HAP-1 (cell line): ENCODE measurements at regions not wholly inside any gene's neighbourhood (a gene's known extent, or its start where the extent isn't known, plus 50 kb on each side); places are given as distances from the start of the nearest gene placed in this dataset.

ENCODE experiments used
- DNase-seq, 2 experiments: peaks; one replicate each; pipeline ENCODE4 v3.0.0-alpha.2; 2016 to 2020; ENCODE audit warnings: low spot score in 2 of 2
- H3K27me3 ChIP-seq: fragments of 250-450 bp; sonication (Bioruptor Pico); 2 replicates; pipeline ENCODE4 v1.5.1; 2020; ENCODE audit warnings: low read depth, mild to moderate bottlenecking, moderate library complexity
- H3K36me3 ChIP-seq: fragments of 250-450 bp; sonication (Bioruptor Pico); replicated peaks from 2 replicates; pipeline ENCODE4 v1.5.1; 2020; ENCODE audit warnings: mild to moderate bottlenecking
- H3K4me1 ChIP-seq: fragments of 250-450 bp; sonication (Bioruptor Pico); 2 replicates; pipeline ENCODE4 v1.5.1; 2020; ENCODE audit warnings: mild to moderate bottlenecking
- H3K4me3 ChIP-seq: fragments of 250-450 bp; sonication (Bioruptor Pico); 2 replicates; pipeline ENCODE4 v1.5.1; 2020; ENCODE audit warnings: mild to moderate bottlenecking, moderate library complexity
- H3K9me3 ChIP-seq: fragments of 250-450 bp; sonication (Bioruptor Pico); 2 replicates; pipeline ENCODE4 v1.5.1; 2020; ENCODE audit warnings: mild to moderate bottlenecking, moderate library complexity
- in situ Hi-C: fragments of 300-500 bp; cut with MboI; formaldehyde crosslinking; loops from 3 replicates; pipeline ENCODE4 v1.14.3; 2020; ENCODE audit warnings: low sequenced_read_pairs, inconsistent platforms, mixed read lengths

GRCh38 chr10:3499120-3499519 lies 285.9 kb downstream of the KLF6 start:
- Histone ChIP-seq H3K36me3 (no peaks in the 10 kb centered on the region), H3K9me3 (no peaks in the 10 kb centered on the region), H3K4me1 (no peaks in the 10 kb centered on the region), H3K4me3 (no peak overlapping the region), H3K27me3 (no peaks in the 10 kb centered on the region)
- in situ Hi-C loops: no loop called here
- DNase-seq: no peak

DNA sequence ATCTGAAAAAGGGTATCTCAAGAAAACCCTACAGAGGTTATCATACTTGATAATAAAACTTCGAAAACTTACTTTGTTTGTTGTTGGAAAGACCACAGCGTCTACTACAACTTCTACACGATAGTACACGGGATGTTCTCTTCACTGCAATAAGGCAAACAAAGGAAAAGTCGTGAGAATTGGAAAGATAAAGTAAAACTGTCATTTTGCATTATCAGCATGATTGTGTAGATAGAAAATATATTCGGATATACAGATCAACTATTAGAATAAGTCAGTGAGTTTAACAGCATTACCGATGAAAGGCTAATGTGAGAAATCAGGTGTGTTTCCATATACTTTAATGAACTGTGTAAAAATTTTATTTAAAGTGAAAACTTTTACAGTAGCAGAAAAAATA lies 287.4 kb downstream of the KLF6 start:
- no peak overlapping the region for H3K4me3 ChIP-seq
- H3K27me3 ChIP-seq: no peaks in the 10 kb centered on the region
- H3K4me1 ChIP-seq: no peaks in the 10 kb centered on the region
- in situ Hi-C loops: no loop called here
- no peaks in the 10 kb centered on the region for H3K36me3 ChIP-seq
- DNase-seq: no peak
- no peaks in the 10 kb centered on the region for H3K9me3 ChIP-seq

DNA sequence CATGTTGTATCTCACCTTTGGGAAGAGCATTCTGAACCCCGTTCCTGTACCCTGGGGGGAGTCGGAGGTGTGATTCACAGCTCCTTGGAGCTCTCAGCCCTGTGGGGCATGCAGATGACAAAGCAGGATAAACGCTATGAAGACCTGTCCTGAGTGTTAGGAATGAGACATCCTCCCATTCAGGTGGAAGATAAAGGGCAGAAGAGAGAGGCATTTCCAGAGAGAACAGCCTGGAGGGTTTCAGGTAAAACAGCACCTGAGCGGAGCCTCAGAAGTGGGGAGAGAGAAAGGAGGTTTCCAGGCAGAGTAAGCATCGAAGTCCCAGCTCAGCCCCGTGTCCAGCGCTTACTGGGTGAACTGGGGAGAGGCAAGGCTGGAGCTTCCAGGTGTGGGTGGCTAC lies 288.9 kb downstream of the KLF6 start:
- Histone ChIP-seq H3K36me3 (no peaks in the 10 kb centered on the region), H3K27me3 (no peaks in the 10 kb centered on the region), H3K9me3 (no peaks in the 10 kb centered on the region), H3K4me1 (no peaks in the 10 kb centered on the region), H3K4me3 (no peak overlapping the region)
- no peak for DNase-seq
- in situ Hi-C loops: no loop called here

DNA sequence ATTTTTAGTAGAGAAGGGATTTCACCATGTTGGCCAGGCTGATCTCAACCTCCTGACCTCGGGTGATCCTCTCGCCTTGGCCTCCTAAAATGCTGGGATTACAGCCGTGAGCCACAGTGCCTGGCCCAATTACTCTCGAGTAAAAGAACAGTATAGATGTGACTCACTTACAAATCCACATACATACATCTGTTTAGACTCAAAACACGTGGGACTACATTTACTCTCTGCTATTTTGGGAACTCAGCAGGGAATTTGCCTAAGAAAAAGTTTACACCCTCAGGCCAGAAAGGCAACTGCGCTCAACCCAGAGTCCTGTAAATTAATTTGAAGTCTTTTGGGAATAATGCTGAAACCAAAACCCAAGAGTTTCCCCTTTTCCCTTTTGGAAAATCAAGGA lies 289.7 kb downstream of the KLF6 start:
- Histone ChIP-seq H3K4me3 (no peak overlapping the region), H3K27me3 (no peaks in the 10 kb centered on the region), H3K4me1 (no peaks in the 10 kb centered on the region), H3K36me3 (no peaks in the 10 kb centered on the region), H3K9me3 (no peaks in the 10 kb centered on the region)
- no peak for DNase-seq
- in situ Hi-C loops: no loop called here

- Histone ChIP-seq H3K36me3 (no peaks in the 10 kb centered on the region), H3K4me3 (no peak overlapping the region), H3K9me3 (no peaks in the 10 kb centered on the region), H3K27me3 (no peaks in the 10 kb centered on the region), H3K4me1 (no peaks in the 10 kb centered on the region)
- no peak for DNase-seq
- in situ Hi-C loops: no loop called here
These were observed 290.2 kb downstream of the KLF6 start for GRCh38 chr10:3494838-3495230.

DNA sequence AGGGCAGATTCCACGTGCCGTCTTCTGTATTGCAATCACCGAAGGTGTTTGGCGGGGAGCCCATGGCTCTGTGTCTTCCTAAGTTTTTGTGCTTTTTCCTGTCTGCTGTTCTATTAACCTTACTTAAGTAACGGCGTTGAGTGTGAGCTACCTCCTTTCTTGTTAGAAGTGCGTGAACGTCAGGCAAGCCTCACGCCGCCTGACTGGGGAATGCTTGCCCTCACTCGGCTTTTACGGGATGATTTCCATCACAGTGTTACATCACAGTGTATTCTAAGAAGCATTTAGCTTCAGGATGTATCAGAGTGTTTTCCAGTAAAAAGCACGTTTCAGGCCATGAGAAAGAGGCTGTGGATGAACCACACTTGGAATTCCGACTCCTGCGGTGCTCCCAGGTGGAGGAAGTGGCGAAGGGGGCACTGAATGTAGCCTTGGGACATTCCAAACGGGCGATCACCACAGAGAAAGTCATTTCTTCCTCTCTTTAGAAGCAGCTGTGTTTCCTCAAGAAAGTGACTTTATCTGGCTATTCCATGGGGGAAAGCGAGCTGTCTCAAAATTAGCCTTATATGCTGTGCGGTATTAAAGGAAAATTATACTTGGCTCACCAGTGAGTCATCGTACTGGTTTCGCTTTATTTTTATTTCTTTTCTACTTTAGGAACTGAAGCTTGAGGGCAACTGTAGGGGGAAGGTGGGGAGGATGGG lies 290.7 kb downstream of the KLF6 start:
- in situ Hi-C loops: no loop called here
- H3K36me3 ChIP-seq: no peaks in the 10 kb centered on the region

DNA sequence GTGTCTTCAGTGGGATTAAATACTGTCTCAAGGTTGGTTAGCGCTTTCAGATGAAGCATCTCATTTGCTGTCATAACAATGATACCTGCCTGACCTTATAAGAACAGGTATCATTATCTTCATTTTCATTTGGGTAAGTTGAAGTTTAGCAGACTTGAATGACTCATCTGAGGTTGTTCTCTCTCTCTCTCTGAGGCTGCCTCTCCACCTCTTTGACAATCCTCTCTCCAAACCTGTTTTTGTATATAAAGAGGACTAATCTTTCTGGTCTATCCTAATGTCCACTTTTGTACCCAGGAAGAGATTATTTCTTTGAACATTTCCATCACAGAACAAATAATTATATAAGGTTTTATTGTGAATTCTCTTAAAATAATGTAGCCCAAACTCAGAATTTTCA lies 291.4 kb downstream of the KLF6 start:
- DNase-seq: no peak
- Histone ChIP-seq H3K36me3 (no peaks in the 10 kb centered on the region), H3K27me3 (no peaks in the 10 kb centered on the region), H3K4me3 (no peak overlapping the region), H3K4me1 (no peaks in the 10 kb centered on the region), H3K9me3 (no peaks in the 10 kb centered on the region)
- in situ Hi-C loops: no loop called here

More for the DNA sequence above, 290.7 kb downstream of the KLF6 start:
- Histone ChIP-seq H3K4me3 (no peak overlapping the region), H3K27me3 (no peaks in the 10 kb centered on the region), H3K4me1 (no peaks in the 10 kb centered on the region), H3K9me3 (no peaks in the 10 kb centered on the region)
- no peak for DNase-seq

GRCh38 chr10:3491571-3491970 lies 293.4 kb downstream of the KLF6 start:
- no peak for DNase-seq
- Histone ChIP-seq H3K27me3 (no peaks in the 10 kb centered on the region), H3K4me3 (no peak overlapping the region), H3K36me3 (no peaks in the 10 kb centered on the region), H3K4me1 (no peaks in the 10 kb centered on the region), H3K9me3 (peaks cover 4% of the 10 kb centered on the region; the same call in 1 of the 2 replicates)
- in situ Hi-C loops: no loop called here

GRCh38 chr10:3487228-3487627 lies 297.8 kb downstream of the KLF6 start:
- no peaks in the 10 kb centered on the region for H3K27me3 ChIP-seq
- no peak for DNase-seq
- in situ Hi-C loops: no loop called here
- H3K36me3 ChIP-seq: no peaks in the 10 kb centered on the region
- peaks cover 4% of the 10 kb centered on the region; the same call in 1 of the 2 replicates for H3K9me3 ChIP-seq
- H3K4me3 ChIP-seq: no peak overlapping the region
- no peaks in the 10 kb centered on the region for H3K4me1 ChIP-seq

- no peaks in the 10 kb centered on the region for H3K27me3 ChIP-seq
- no peaks in the 10 kb centered on the region for H3K4me1 ChIP-seq
- H3K9me3 ChIP-seq: peaks cover 4% of the 10 kb centered on the region; the same call in 1 of the 2 replicates
- H3K4me3 ChIP-seq: no peak overlapping the region
- DNase-seq: no peak
- H3K36me3 ChIP-seq: no peaks in the 10 kb centered on the region
- in situ Hi-C loops: no loop called here
These were observed 298.5 kb downstream of the KLF6 start for GRCh38 chr10:3486346-3487065.

GRCh38 chr10:3485057-3485686 lies 299.8 kb downstream of the KLF6 start:
- H3K27me3 ChIP-seq: no peaks in the 10 kb centered on the region
- no peak for DNase-seq
- peaks cover 4% of the 10 kb centered on the region; the same call in 1 of the 2 replicates for H3K9me3 ChIP-seq
- H3K36me3 ChIP-seq: no peaks in the 10 kb centered on the region
- in situ Hi-C loops: no loop called here
- H3K4me3 ChIP-seq: no peak overlapping the region
- no peaks in the 10 kb centered on the region for H3K4me1 ChIP-seq

- no peaks in the 10 kb centered on the region for H3K27me3 ChIP-seq
- H3K9me3 ChIP-seq: peaks cover 4% of the 10 kb centered on the region; the same call in 1 of the 2 replicates
- H3K36me3 ChIP-seq: no peaks in the 10 kb centered on the region
- H3K4me3 ChIP-seq: no peak overlapping the region
- no peaks in the 10 kb centered on the region for H3K4me1 ChIP-seq
- in situ Hi-C loops: no loop called here
- no peak for DNase-seq
These were observed 300.5 kb downstream of the KLF6 start for GRCh38 chr10:3484306-3485056.

DNA sequence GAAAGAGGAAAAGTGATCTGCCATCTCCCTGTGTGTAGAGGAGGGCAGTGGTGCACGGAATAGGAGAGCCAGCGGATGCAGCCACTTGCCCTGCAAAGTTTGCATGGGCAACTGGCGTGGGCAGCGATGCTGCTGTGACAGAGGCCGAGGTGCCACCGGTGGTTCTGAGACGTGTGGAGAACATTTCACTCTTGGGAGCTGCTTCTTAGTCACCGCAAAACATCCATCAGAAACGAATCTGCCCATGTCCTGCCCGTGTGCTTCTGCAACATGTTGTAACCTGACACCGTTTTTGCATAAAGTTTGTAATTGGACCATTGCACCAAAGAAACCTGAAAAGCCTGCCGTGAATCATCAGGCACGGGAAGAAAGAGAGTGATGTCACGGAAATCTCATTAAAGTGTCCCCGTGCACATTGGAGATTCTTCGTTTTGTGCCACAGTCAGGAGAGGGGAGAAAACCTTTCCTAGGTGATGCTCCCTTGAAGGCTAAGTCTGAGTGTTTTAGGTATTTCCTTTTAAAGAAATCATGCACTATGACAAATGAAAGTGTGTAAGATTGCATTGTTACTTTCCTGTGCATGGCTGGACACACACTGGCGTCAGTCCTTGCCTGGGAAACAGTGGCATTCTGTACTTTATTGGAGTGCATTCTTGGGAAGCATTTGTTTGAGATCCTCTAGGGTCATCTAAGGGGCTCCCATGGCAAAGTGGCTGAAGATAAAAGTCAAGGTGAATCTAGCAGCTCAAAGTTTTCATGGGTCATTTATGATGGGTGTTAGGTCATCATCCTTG lies 302.6 kb downstream of the KLF6 start:
- in situ Hi-C loops: no loop called here
- Histone ChIP-seq H3K27me3 (no peaks in the 10 kb centered on the region), H3K36me3 (no peaks in the 10 kb centered on the region), H3K9me3 (no peaks in the 10 kb centered on the region), H3K4me3 (no peak overlapping the region), H3K4me1 (no peaks in the 10 kb centered on the region)
- DNase-seq: no peak
